ENCODE measurements at regions not wholly inside any gene's neighbourhood (a gene's known extent, or its start where the extent isn't known, plus 50 kb on each side); places are given as distances from the start of the nearest gene placed in this dataset.

GRCh38 chr3:83662381-83662960 lies 1296.3 kb upstream of the CADM2 start:
- Histone ChIP-seq H3K9me3 (ENCODE audit: low read length) (no peaks in the 10 kb centered on the region), H3K27me3 (ENCODE audit: insufficient read depth, low read depth, low read length) (no peaks in the 10 kb centered on the region), H3K79me2 (replicated peaks; ENCODE audit: insufficient read depth, low read length) (no peaks in the 10 kb centered on the region), H3K4me2 (ENCODE audit: low read length) (no peak overlapping the region), H2AFZ (ENCODE audit: low read depth, low read length) (no peak overlapping the region), H3K9me2 (ENCODE audit: insufficient read depth, low read length) (no peaks in the 10 kb centered on the region), H3K36me3 (ENCODE audit: insufficient read depth, low read length) (no peaks in the 10 kb centered on the region), H3F3A (ENCODE audit: insufficient read depth, low read length, poor library complexity, severe bottlenecking) (no peaks in the 10 kb centered on the region), H4K20me1 (ENCODE audit: insufficient read depth) (no peaks in the 10 kb centered on the region), H3K4me3 (ENCODE audit: low read length) (no peak overlapping the region), H3K9ac (ENCODE audit: low read length) (no peak overlapping the region), H3K27ac (ENCODE audit: low read length) (no peak overlapping the region)
- TF ChIP-seq EZH2 (IDR thresholded peaks at IDR 0.05; ENCODE audit: borderline replicate concordance, insufficient read depth, low read length, poor library complexity, severe bottlenecking) (no peak), TAF1 (IDR thresholded peaks at IDR 0.05; ENCODE audit: low read depth) (no peak), EP300 (conservative IDR thresholded peaks at IDR 0.05; ENCODE audit: poor library complexity, severe bottlenecking) (no peak), MXI1 (conservative IDR thresholded peaks at IDR 0.05; ENCODE audit: poor library complexity, severe bottlenecking) (no peak), RAD21 (conservative IDR thresholded peaks at IDR 0.05) (no peak), SMC3 (conservative IDR thresholded peaks at IDR 0.05; ENCODE audit: poor library complexity) (no peak), POLR2AphosphoS5 (IDR thresholded peaks at IDR 0.05) (no peak), CTCF (IDR thresholded peaks at IDR 0.05; ENCODE audit: poor library complexity, severe bottlenecking) (no peak), REST (IDR thresholded peaks at IDR 0.05; ENCODE audit: borderline replicate concordance) (no peak)

GRCh38 chr3:83670416-83670815 lies 1288.4 kb upstream of the CADM2 start:
- Histone ChIP-seq H4K20me1 (ENCODE audit: insufficient read depth) (no peaks in the 10 kb centered on the region), H3K27me3 (ENCODE audit: insufficient read depth, low read depth, low read length) (no peaks in the 10 kb centered on the region), H3K36me3 (ENCODE audit: insufficient read depth, low read length) (no peaks in the 10 kb centered on the region), H3F3A (ENCODE audit: insufficient read depth, low read length, poor library complexity, severe bottlenecking) (no peaks in the 10 kb centered on the region), H3K9me3 (ENCODE audit: low read length) (no peaks in the 10 kb centered on the region), H3K4me3 (ENCODE audit: low read length) (no peak overlapping the region), H3K4me2 (ENCODE audit: low read length) (no peak overlapping the region), H2AFZ (ENCODE audit: low read depth, low read length) (no peak overlapping the region), H3K27ac (ENCODE audit: low read length) (no peak overlapping the region), H3K9ac (ENCODE audit: low read length) (no peak overlapping the region), H3K79me2 (replicated peaks; ENCODE audit: insufficient read depth, low read length) (no peaks in the 10 kb centered on the region), H3K9me2 (ENCODE audit: insufficient read depth, low read length) (no peaks in the 10 kb centered on the region)
- TF ChIP-seq EZH2 (IDR thresholded peaks at IDR 0.05; ENCODE audit: borderline replicate concordance, insufficient read depth, low read length, poor library complexity, severe bottlenecking), result no peak
- TF ChIP-seq RAD21 (conservative IDR thresholded peaks at IDR 0.05), result no peak
- no peak for TF ChIP-seq POLR2AphosphoS5 (IDR thresholded peaks at IDR 0.05)
- no peak for TF ChIP-seq CTCF (IDR thresholded peaks at IDR 0.05; ENCODE audit: poor library complexity, severe bottlenecking)
- TF ChIP-seq REST (IDR thresholded peaks at IDR 0.05; ENCODE audit: borderline replicate concordance), result no peak
- no peak for TF ChIP-seq MXI1 (conservative IDR thresholded peaks at IDR 0.05; ENCODE audit: poor library complexity, severe bottlenecking)
- TF ChIP-seq SMC3 (conservative IDR thresholded peaks at IDR 0.05; ENCODE audit: poor library complexity), result no peak
- no peak for TF ChIP-seq TAF1 (IDR thresholded peaks at IDR 0.05; ENCODE audit: low read depth)
- no peak for TF ChIP-seq EP300 (conservative IDR thresholded peaks at IDR 0.05; ENCODE audit: poor library complexity, severe bottlenecking)
